H1 (cell line): ENCODE measurements at regions not wholly inside any gene's neighbourhood (a gene's known extent, or its start where the extent isn't known, plus 50 kb on each side); places are given as distances from the start of the nearest gene placed in this dataset.

Experiments used
- RXRA ChIP-seq: IDR thresholded peaks from 2 replicates; pipeline ENCODE4 v1.6.1; 2011; ENCODE audit warnings: low read depth, mild to moderate bottlenecking, low read length, moderate library complexity; ENCODE audit not compliant: insufficient read depth

DNA sequence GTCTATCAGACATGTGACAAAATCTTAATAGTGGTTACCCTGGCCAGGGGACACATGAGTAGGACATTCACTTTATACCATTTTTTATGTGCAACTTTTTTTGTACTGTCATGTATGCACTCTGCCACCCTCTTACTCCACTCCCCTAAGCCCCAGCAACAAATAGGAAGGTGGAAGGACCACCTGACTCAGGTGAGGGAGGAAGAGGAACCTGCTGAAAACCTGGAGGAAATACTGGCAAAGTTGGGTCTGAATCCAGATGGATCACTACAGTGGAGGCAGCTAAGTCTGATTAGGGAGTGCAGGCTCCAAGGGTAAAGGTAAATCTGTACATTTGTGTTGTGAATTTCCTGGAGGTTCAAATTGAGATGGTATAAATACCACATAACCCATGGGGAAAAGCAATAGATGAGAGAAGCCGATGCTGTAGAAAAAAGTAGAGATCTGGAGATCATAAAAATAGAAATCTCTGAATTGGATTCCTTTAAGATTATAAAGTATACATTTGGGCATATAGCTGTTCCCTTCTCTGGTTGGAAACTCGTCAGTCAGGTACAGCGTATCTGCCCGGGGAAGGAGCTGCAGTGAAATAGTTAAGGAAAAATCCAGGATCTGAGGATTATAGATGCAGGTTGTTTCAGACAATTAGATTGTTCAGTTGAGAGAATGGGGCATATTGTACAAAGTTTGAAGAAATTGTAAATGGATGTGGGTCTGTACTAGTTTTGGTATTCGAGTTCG is 52.2 kb upstream of the OR9Q1 start (continued):
- no peak for TF ChIP-seq RXRA
